Adipocyte (in vitro differentiated cells): ENCODE measurements at regions not wholly inside any gene's neighbourhood (a gene's known extent, or its start where the extent isn't known, plus 50 kb on each side); places are given as distances from the start of the nearest gene placed in this dataset.
"Not testable (repeated sequence)": the region's sequence is repeated elsewhere in the genome, so short reads cannot be mapped to it uniquely, and the experiment has no call there.

Source experiments
- DNase-seq: peaks from one replicate; pipeline ENCODE4 v3.0.0-alpha.2; 2015; ENCODE audit warnings: low read depth
- H3K27me3 ChIP-seq: replicated peaks from 2 replicates; pipeline ENCODE4 v1.7.0; 2013; ENCODE audit warnings: mild to moderate bottlenecking, low read length, moderate library complexity; ENCODE audit not compliant: control insufficient read depth, insufficient read depth
- H3K36me3 ChIP-seq: 2 replicates; pipeline ENCODE4 v1.7.0; 2013; ENCODE audit warnings: low read length, mild to moderate bottlenecking, moderate library complexity; ENCODE audit not compliant: control insufficient read depth, insufficient read depth, severe bottlenecking
- H3K4me1 ChIP-seq: 2 replicates; pipeline ENCODE4 v1.7.0; 2013; ENCODE audit warnings: mild to moderate bottlenecking, low read length, moderate library complexity; ENCODE audit not compliant: control insufficient read depth, insufficient read depth
- H3K4me3 ChIP-seq: 2 replicates; pipeline ENCODE4 v1.7.0; 2013; ENCODE audit warnings: mild to moderate bottlenecking, low read length, moderate library complexity
- H3K9ac ChIP-seq: 2 replicates; pipeline ENCODE4 v1.7.0; 2013; ENCODE audit warnings: mild to moderate bottlenecking, low read length, moderate library complexity
- H3K9me3 ChIP-seq: 2 replicates; pipeline ENCODE4 v1.7.0; 2013; ENCODE audit warnings: mild to moderate bottlenecking, low read length, moderate library complexity; ENCODE audit not compliant: control insufficient read depth

GRCh38 chr22:48500471-48501230, 1327.0 kb downstream of the BRD1 start:
- Histone ChIP-seq H3K9me3 (no peaks in the 10 kb centered on the region), H3K4me3 (no peak overlapping the region), H3K9ac (no peak overlapping the region), H3K36me3 (no peaks in the 10 kb centered on the region), H3K4me1 (peaks cover 3% of the 10 kb centered on the region), H3K27me3 (peaks cover 21% of the 10 kb centered on the region)
- DNase-seq = no peak

DNA sequence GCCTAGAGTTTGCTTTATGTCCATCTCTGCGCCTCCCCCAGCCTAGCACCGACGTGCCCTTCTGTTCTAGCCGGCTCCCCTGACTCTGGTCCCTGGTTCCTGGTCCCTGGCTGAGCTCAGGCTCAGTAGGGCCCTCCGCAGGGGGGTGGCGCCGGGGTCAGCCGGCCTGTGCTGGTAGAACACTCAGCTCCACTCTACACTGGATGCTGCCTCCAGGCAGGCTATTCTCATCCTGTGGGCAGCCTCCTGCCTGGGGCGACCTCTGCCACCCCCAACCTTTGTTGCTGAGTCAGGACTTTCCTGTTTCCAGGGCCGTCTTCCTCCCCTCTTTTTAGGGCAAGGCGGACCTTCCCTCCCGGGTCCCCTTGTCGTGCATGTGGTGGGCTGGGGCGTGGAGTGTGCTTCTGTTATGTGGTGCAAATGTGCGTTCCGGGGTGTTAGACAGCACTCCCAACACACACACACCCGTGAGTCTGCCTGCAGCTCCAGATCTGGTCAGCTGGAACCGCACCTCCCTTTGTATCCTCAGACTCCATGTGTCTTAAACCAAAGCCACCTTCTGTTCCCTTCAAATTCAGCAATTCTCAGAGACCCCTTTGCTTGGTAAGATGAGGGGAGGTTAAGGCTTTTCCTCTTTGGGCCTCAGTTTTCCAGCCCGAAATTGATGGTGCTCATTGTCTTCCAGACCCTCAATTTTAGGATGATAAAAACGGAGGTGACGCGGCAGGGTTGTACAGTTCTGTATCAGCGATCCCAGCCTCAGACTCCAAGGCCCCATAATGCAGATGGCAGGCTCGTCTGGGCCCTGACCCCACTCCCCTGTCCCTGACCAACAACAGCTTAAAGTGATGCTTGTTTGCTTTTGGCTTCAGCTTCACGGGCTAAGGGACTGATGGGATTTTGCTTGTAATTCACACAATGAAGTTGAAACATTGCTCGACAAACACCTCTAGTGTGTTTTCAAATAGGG, 1327.9 kb downstream of the BRD1 start:
- H3K36me3 ChIP-seq = no peaks in the 10 kb centered on the region
- no peak overlapping the region for H3K9ac ChIP-seq
- H3K4me1 ChIP-seq = peaks cover 3% of the 10 kb centered on the region
- no peak overlapping the region for H3K4me3 ChIP-seq
- H3K27me3 ChIP-seq = peaks cover 24% of the 10 kb centered on the region
- H3K9me3 ChIP-seq = no peaks in the 10 kb centered on the region
- DNase-seq = no peak

- Histone ChIP-seq H3K27me3 (peaks cover 15% of the 10 kb centered on the region), H3K4me3 (no peak overlapping the region), H3K36me3 (no peaks in the 10 kb centered on the region), H3K4me1 (peaks cover 3% of the 10 kb centered on the region), H3K9me3 (no peaks in the 10 kb centered on the region), H3K9ac (no peak overlapping the region)
- DNase-seq = no peak
Observed at GRCh38 chr22:48498526-48499331, 1328.9 kb downstream of the BRD1 start.

- H3K27me3 ChIP-seq = peaks cover 14% of the 10 kb centered on the region
- H3K4me3 ChIP-seq, H3K9me3 ChIP-seq, H3K4me1 ChIP-seq, H3K36me3 ChIP-seq, H3K9ac ChIP-seq, DNase-seq: not testable (repeated sequence)
Observed at GRCh38 chr22:48497743-48498520, 1329.7 kb downstream of the BRD1 start.

- Histone ChIP-seq H3K4me1 (peaks cover 3% of the 10 kb centered on the region), H3K4me3 (no peak overlapping the region), H3K27me3 (peaks cover 16% of the 10 kb centered on the region), H3K36me3 (no peaks in the 10 kb centered on the region), H3K9ac (no peak overlapping the region), H3K9me3 (no peaks in the 10 kb centered on the region)
- DNase-seq = no peak
Observed at GRCh38 chr22:48496987-48497650, 1330.6 kb downstream of the BRD1 start.

- H3K36me3 ChIP-seq = no peaks in the 10 kb centered on the region
- H3K27me3 ChIP-seq = peaks cover 20% of the 10 kb centered on the region
- peaks cover 3% of the 10 kb centered on the region for H3K4me1 ChIP-seq
- no peak overlapping the region for H3K4me3 ChIP-seq
- H3K9me3 ChIP-seq = no peaks in the 10 kb centered on the region
- no peak overlapping the region for H3K9ac ChIP-seq
- no peak for DNase-seq
Observed at GRCh38 chr22:48496226-48496845, 1331.3 kb downstream of the BRD1 start.

- Histone ChIP-seq H3K9ac (no peak overlapping the region), H3K4me3 (no peak overlapping the region), H3K4me1 (peaks cover 3% of the 10 kb centered on the region), H3K9me3 (no peaks in the 10 kb centered on the region), H3K27me3 (peaks cover 26% of the 10 kb centered on the region), H3K36me3 (no peaks in the 10 kb centered on the region)
- DNase-seq = no peak
Observed at GRCh38 chr22:48495751-48496080, 1332.0 kb downstream of the BRD1 start.

DNA sequence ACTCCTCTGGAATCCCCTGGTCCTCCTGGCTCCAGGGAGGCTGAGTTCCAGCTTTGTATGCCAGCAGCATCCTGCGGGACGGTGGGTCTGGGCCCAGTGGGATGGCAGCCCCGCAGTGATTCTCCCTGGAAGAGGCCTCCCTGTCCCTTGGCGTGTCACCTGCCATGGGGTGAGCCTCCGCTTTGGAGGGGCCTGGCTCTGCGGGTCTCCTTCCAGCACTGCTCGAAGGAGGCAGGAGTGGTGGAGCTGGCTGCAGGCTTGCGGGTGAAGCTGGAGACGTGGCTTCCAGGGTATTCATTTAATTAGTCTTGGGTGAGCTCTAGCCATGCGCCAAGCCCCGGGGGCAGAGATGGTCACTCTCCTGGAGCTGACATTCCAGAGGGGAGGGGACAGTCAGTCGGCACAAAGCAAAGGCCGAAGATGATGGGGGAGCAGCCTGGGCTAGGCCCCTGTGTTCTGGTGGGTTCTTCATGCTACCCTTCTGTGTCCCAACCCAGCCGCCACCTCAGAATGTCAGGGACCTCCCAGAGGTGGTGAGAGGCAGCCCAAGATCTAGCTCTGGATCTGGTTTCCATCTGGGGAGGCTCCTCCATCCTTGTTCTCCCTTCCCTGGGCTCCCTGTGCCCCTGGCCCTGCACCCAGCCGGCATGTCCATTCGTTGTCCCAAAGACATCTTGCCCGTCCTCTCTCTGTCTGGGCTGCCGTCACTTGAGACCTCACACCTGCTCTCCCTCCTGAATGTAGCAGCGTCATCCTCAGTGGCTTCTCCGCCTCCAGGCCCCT, 1332.5 kb downstream of the BRD1 start:
- Histone ChIP-seq H3K4me3 (no peak overlapping the region), H3K27me3 (peaks cover 28% of the 10 kb centered on the region), H3K9ac (no peak overlapping the region), H3K4me1 (peaks cover 3% of the 10 kb centered on the region), H3K9me3 (no peaks in the 10 kb centered on the region), H3K36me3 (no peaks in the 10 kb centered on the region)
- DNase-seq = no peak

DNA sequence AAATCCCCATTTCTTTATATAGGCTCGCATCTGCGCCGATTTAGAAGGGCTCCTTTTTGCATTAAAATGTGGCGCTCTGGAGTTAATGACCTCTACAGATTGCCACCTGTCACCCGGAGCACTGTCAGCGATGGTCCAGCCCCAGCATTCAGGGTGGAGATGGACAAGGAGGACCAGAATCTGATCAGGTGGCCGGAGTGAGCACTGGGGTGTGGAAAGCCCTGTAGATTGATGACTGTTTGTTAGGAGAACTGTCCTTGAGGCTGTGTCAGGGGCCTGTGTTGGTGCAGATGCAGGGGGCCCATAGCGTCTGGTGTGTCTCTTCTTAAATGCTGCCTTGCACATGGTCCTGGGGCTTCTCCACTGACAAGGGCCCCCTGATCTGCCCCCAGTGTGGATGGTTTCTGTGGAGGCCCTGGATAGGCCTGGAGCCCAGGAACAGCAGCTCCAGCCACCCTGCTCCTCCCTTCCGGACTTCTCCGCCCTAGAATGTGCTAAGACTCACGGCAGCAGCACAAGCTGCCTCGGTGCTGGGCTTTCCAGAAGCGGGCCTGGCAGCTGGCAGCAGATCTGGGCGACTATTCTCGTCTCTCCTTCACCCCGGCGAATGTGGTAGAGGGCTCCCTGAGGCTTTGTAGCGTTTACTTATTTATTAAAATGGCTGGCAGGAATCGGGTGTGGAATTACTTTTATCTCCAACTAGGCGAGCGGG, 1333.3 kb downstream of the BRD1 start:
- no peak for DNase-seq
- Histone ChIP-seq H3K36me3 (no peaks in the 10 kb centered on the region), H3K27me3 (peaks cover 28% of the 10 kb centered on the region), H3K4me1 (peaks cover 3% of the 10 kb centered on the region), H3K9me3 (no peaks in the 10 kb centered on the region), H3K9ac (no peak overlapping the region), H3K4me3 (no peak overlapping the region)
